GM12878 (cell line): ENCODE measurements at regions not wholly inside any gene's neighbourhood (a gene's known extent, or its start where the extent isn't known, plus 50 kb on each side); places are given as distances from the start of the nearest gene placed in this dataset.

ENCODE experiments used
- ATAC-seq: fragments of 200-7000 bp; cut with Tn5 transposase; 3 replicates; pipeline ENCODE4 v1.9.1; 2020; ENCODE audit warnings: mild to moderate bottlenecking, moderate library complexity
- BruUV-seq: library from RNA; stranded (reverse); fragments of 400-500 nt; replicated peaks from 2 replicates; lab custom pipeline; 2021; lab: Mats Ljungman, UMichigan
- CTCF ChIA-PET: fragments of 300-600 bp; sonication (Branson Sonifier 250); formaldehyde crosslinking; extraction: SDS; loops from one replicate; lab custom pipeline; 2021; ENCODE audit warnings: inconsistent platforms; lab: Yijun Ruan, JAX
- POLR2A ChIA-PET: fragments of 350-600 bp; formaldehyde crosslinking; extraction: SDS; loops from one replicate; lab custom pipeline; 2021; ENCODE audit warnings: inconsistent platforms; lab: Charles Lee
- RAD21 ChIA-PET: fragments of 300-600 bp; sonication (Branson Sonifier 250); formaldehyde crosslinking; loops from one replicate; lab custom pipeline; 2023; ENCODE audit warnings: antibody characterized with exemption; ENCODE audit not compliant: unreplicated experiment; lab: Charles Lee
- SMC1A ChIA-PET: fragments of 300-600 bp; sonication (Branson Sonifier 250); formaldehyde crosslinking; loops from one replicate; lab custom pipeline; 2023; ENCODE audit not compliant: unreplicated experiment, uncharacterized antibody; lab: Charles Lee
- DNase-seq: peaks from one replicate; pipeline ENCODE4 v3.0.0-alpha.2; 2011; ENCODE audit warnings: low read depth, low spot score
- FAIRE-seq: peaks from 3 replicates; lab custom pipeline; 2011; peaks lifted over from hg19 to GRCh38; lab: Jason Lieb, UNC
- H2AFZ ChIP-seq: 2 replicates; pipeline ENCODE4 v1.6.0; 2011; ENCODE audit warnings: low read depth, low read length, control low read depth; ENCODE audit not compliant: control insufficient read depth
- H3K27ac ChIP-seq: 2 replicates; pipeline ENCODE4 v1.5.1; 2011; ENCODE audit warnings: control low read depth; ENCODE audit not compliant: control insufficient read depth, insufficient read depth
- H3K27me3 ChIP-seq, 2 experiments: replicated peaks in 1 of 2; 2 replicates each; pipeline versions ENCODE4 v1.6.0 to v1.6.1; 2011; ENCODE audit warnings: low read length in 1 of 2; ENCODE audit not compliant: control insufficient read depth in 2 of 2, insufficient read depth in 2 of 2
- H3K36me3 ChIP-seq, 2 experiments: 2 replicates each; pipeline ENCODE4 v1.5.1; 2011; ENCODE audit warnings: low read length in 1 of 2; ENCODE audit not compliant: control insufficient read depth in 2 of 2, insufficient read depth in 2 of 2
- H3K4me1 ChIP-seq: 2 replicates; pipeline ENCODE4 v1.6.1; 2011; ENCODE audit warnings: mild to moderate bottlenecking, low read length, moderate library complexity, mixed read lengths; ENCODE audit not compliant: control insufficient read depth, insufficient read depth
- H3K4me2 ChIP-seq: 2 replicates; pipeline ENCODE4 v1.6.0; 2011; ENCODE audit warnings: control low read depth; ENCODE audit not compliant: control insufficient read depth, insufficient read depth
- H3K4me3 ChIP-seq: fragments of 200-600 bp; sonication (generic); 2 replicates; pipeline ENCODE4 v1.5.1; 2016
- H3K79me2 ChIP-seq: 2 replicates; pipeline ENCODE4 v1.6.0; 2011; ENCODE audit warnings: low read length; ENCODE audit not compliant: control insufficient read depth, insufficient read depth
- H3K9ac ChIP-seq: 2 replicates; pipeline ENCODE4 v1.8.0; 2011; ENCODE audit warnings: low read length, control low read depth, mixed read lengths; ENCODE audit not compliant: control insufficient read depth, insufficient read depth
- H3K9me3 ChIP-seq: replicated peaks from 3 replicates; pipeline ENCODE4 v1.5.1; 2011; ENCODE audit warnings: mild to moderate bottlenecking, low read length; ENCODE audit not compliant: control insufficient read depth, insufficient read depth
- H4K20me1 ChIP-seq: 2 replicates; pipeline ENCODE4 v1.6.0; 2011; ENCODE audit not compliant: control insufficient read depth, insufficient read depth
- MYC ChIP-seq: IDR thresholded peaks from 2 replicates; pipeline ENCODE4 v1.6.1; 2011; ENCODE audit warnings: mild to moderate bottlenecking, low read length, moderate library complexity, inconsistent platforms; ENCODE audit not compliant: insufficient read depth, insufficient replicate concordance, insufficient read length, severe bottlenecking
- REST ChIP-seq: IDR thresholded peaks from 2 replicates; pipeline ENCODE4 v1.6.1; 2012; ENCODE audit warnings: mild to moderate bottlenecking, low read depth, low read length
- RFX5 ChIP-seq: IDR thresholded peaks from 2 replicates; pipeline ENCODE4 v1.6.1; 2011; ENCODE audit warnings: low read depth, low read length, improper control_type of control experiment
- ZNF592 ChIP-seq: fragments of 450-650 bp; IDR thresholded peaks from 2 replicates; pipeline ENCODE4 v1.6.1; 2017; ENCODE audit warnings: mild to moderate bottlenecking, moderate library complexity
- WGBS: methylation state at CpG from one replicate; pipeline ENCODE4 v1.1.6; 2016; ENCODE audit warnings: low lambda C conversion rate; ENCODE audit not compliant: insufficient replicate concordance, insufficient coverage; ENCODE audit errors: missing lambda C conversion rate; 5-methylcytosine and 5-hydroxymethylcytosine counted together
- in situ Hi-C: fragments of 300-500 bp; cut with MboI; formaldehyde crosslinking; loops from 9 replicates; pipeline ENCODE4 v1.14.3; 2018; ENCODE audit warnings: mixed read lengths
- intact Hi-C: fragments of 100-400 bp; cut with micrococcal nuclease; formaldehyde crosslinking; loops from one replicate; pipeline ENCODE4 v1.14.2; 2022; ENCODE audit not compliant: unreplicated experiment

- no TSS peak for BruUV-seq
- Histone ChIP-seq H3K27ac (no peak overlapping the region), H3K4me1 (no peaks in the 10 kb centered on the region), H3K27me3 (no peaks in the 10 kb centered on the region; a peak in 1 of 4 replicates), H3K9me3 (no peaks in the 10 kb centered on the region), H4K20me1 (no peaks in the 10 kb centered on the region), H3K36me3 (no peaks in the 10 kb centered on the region), H3K9ac (no peak overlapping the region), H3K4me2 (no peak overlapping the region), H2AFZ (no peak overlapping the region), H3K79me2 (no peaks in the 10 kb centered on the region), H3K4me3 (no peak overlapping the region)
- ATAC-seq (no peak), DNase-seq (no peak), FAIRE-seq (no peak)
- TF ChIP-seq MYC: no peak
- no peak for TF ChIP-seq ZNF592
- TF ChIP-seq RFX5: no peak
- no peak for TF ChIP-seq REST
- in situ Hi-C loops: no loop called here
- intact Hi-C loops: no loop called here
- ChIA-PET SMC1A (interaction anchor here (0.7 to 1.5 kb wide), 3 partner anchors 23 to 262 kb away, joined by 3 read pairs; no protein-coding TSS in a partner anchor), RAD21 (interaction anchor here (1.1 kb wide), 1 partner anchor 9 kb away, joined by 3 read pairs; no protein-coding TSS in a partner anchor), POLR2A (no interaction called here), CTCF (interaction anchor here (0.8 to 2.7 kb wide), 3 partner anchors 9 to 17 kb away, joined by 3 to 9 read pairs (median 3); no protein-coding TSS in a partner anchor)
- 45% methylated on average over 1 of the region's 1 CpG for WGBS
These were observed 193.4 kb upstream of the NWD2 start for GRCh38 chr4:37051111-37051510.
